ENCODE measurements at regions not wholly inside any gene's neighbourhood (a gene's known extent, or its start where the extent isn't known, plus 50 kb on each side); places are given as distances from the start of the nearest gene placed in this dataset.

GRCh38 chr12:28884904-28885679, 264.0 kb upstream of the FAR2 start:
- no peak for DNase-seq (ENCODE audit: insufficient read length, low spot score)
- TF ChIP-seq, protein P1, sequence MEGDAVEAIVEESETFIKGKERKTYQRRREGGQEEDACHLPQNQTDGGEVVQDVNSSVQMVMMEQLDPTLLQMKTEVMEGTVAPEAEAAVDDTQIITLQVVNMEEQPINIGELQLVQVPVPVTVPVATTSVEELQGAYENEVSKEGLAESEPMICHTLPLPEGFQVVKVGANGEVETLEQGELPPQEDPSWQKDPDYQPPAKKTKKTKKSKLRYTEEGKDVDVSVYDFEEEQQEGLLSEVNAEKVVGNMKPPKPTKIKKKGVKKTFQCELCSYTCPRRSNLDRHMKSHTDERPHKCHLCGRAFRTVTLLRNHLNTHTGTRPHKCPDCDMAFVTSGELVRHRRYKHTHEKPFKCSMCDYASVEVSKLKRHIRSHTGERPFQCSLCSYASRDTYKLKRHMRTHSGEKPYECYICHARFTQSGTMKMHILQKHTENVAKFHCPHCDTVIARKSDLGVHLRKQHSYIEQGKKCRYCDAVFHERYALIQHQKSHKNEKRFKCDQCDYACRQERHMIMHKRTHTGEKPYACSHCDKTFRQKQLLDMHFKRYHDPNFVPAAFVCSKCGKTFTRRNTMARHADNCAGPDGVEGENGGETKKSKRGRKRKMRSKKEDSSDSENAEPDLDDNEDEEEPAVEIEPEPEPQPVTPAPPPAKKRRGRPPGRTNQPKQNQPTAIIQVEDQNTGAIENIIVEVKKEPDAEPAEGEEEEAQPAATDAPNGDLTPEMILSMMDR (IDR thresholded peaks at IDR 0.05; ENCODE audit: insufficient read depth, missing control alignments), result no peak
- FAIRE-seq, result no peak

DNA sequence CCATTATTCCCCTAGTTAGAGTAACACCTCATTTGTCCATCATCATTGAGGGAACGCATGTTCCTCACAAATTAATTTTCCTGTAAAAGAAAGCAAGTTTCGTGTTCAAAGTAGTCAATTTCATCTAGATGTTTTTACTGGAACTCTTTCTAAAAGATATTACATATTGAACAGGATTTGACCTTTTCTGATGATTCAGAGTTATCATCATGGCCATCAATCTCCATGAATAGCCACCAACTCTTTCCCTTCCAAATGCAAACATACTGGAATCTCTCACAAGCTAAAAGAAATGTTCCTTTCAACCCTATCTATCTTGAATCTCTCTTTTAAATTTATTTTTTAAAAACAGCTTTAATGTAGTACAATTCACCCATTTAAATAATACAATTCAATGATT, 263.1 kb upstream of the FAR2 start:
- TF ChIP-seq, protein P1 (IDR thresholded peaks at IDR 0.05; ENCODE audit: insufficient read depth, missing control alignments), result no peak
- DNase-seq (ENCODE audit: insufficient read length, low spot score) (no peak), FAIRE-seq (no peak)

DNA sequence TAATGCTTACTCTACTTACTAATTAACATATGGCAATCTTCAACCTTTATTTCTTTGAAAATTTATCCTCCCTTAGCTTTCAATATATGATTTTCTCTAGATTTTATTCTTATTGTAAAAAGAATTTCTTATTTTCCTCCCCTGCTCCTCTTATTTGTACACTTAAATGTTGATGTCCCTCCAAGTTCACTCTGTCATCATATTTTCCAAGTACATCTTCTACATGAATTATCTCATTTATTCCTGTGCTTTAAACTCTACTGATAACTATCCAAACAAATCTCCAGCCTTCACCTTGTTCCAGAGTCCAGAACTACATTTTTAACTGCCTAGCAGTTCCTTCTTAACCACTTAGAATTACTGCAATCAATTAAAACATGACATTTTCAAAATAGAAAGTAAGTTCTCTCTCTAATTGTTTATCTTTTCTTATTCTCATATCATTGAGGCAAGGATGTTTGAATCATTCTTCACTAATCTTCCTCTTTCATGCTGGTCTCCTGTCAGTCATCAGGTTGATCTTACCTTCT, 261.6 kb upstream of the FAR2 start:
- no peak for DNase-seq (ENCODE audit: insufficient read length, low spot score)
- FAIRE-seq, result no peak
- TF ChIP-seq, protein P1 (IDR thresholded peaks at IDR 0.05; ENCODE audit: insufficient read depth, missing control alignments), result no peak

DNA sequence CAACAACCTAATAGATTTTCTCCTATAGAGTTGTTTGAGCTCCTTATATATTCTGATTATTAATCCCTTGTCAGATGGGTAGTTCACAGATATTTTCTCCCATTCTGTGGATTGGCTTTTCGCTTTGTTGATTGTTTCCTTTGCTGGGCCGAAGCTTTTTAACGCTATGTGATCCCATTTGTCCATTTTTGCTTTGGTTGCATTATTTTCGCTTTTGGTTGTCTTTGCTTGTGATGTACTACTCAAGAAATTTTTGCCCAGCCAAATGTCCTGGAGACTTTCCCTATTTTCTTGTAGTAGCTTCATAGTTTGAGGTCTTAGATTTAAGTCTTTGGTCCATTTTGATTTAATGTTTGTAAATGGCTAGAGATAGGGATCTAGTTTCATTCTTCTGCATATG, 258.4 kb upstream of the FAR2 start:
- DNase-seq (ENCODE audit: insufficient read length, low spot score) (no peak), FAIRE-seq (no peak)
- TF ChIP-seq, protein P1 (IDR thresholded peaks at IDR 0.05; ENCODE audit: insufficient read depth, missing control alignments), result no peak

GRCh38 chr12:28891126-28891525, 258.0 kb upstream of the FAR2 start:
- FAIRE-seq (no peak), DNase-seq (ENCODE audit: insufficient read length, low spot score) (no peak)
- TF ChIP-seq, protein P1 (IDR thresholded peaks at IDR 0.05; ENCODE audit: insufficient read depth, missing control alignments), result no peak

- TF ChIP-seq, protein P1 (IDR thresholded peaks at IDR 0.05; ENCODE audit: insufficient read depth, missing control alignments), result no peak
- no peak for DNase-seq (ENCODE audit: insufficient read length, low spot score)
- FAIRE-seq, result no peak
Observed at GRCh38 chr12:28893365-28893764, 255.7 kb upstream of the FAR2 start.

DNA sequence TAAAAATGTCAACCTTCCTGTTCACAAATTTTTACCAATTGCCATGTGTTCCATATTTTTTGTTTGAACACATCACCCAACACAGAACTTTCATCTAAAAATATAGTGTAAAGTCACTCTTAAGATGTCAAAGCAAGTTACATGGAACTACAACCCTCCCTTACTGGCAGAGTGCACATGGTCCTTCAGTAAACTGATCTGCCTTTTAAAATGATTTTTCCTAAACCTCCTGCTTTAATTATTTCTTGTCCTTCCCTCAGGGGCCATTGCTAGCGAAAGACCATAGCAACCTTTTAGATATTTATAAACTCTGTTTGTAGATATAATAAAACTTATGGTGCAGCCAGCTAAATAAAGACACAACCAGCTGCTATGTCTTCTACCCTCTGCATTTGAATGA, 255.2 kb upstream of the FAR2 start:
- TF ChIP-seq, protein P1 (IDR thresholded peaks at IDR 0.05; ENCODE audit: insufficient read depth, missing control alignments), result no peak
- no peak for FAIRE-seq
- DNase-seq (ENCODE audit: insufficient read length, low spot score), result no peak
